Activated T-helper 17 cell treated with anti-CD3 and anti-CD28 coated beads, Interleukin-2, amount 50 U/mL, for 72 hours (primary cell): ENCODE measurements at regions not wholly inside any gene's neighbourhood (a gene's known extent, or its start where the extent isn't known, plus 50 kb on each side); places are given as distances from the start of the nearest gene placed in this dataset.

Source experiments
- ATAC-seq: fragments of 150-1000 bp; cut with Tn5 transposase; replicated peaks from 2 replicates; pipeline ENCODE4 v1.10.0; 2021; ENCODE audit warnings: mild to moderate bottlenecking, moderate library complexity
- H3K27ac Mint-ChIP-seq: one replicate; pipeline ENCODE4 v1.8.0; 2022; ENCODE audit warnings: mixed read lengths
- H3K27me3 Mint-ChIP-seq: one replicate; pipeline ENCODE4 v1.8.0; 2022; ENCODE audit warnings: mixed read lengths
- H3K36me3 Mint-ChIP-seq: one replicate; pipeline ENCODE4 v1.8.0; 2022; ENCODE audit warnings: low read depth, mild to moderate bottlenecking, mixed read lengths
- H3K4me1 Mint-ChIP-seq: one replicate; pipeline ENCODE4 v1.8.0; 2022; ENCODE audit warnings: mixed read lengths
- H3K4me3 Mint-ChIP-seq: one replicate; pipeline ENCODE4 v1.8.0; 2022; ENCODE audit warnings: mild to moderate bottlenecking, mixed read lengths
- H3K9me3 Mint-ChIP-seq: one replicate; pipeline ENCODE4 v1.8.0; 2022; ENCODE audit warnings: mixed read lengths

DNA sequence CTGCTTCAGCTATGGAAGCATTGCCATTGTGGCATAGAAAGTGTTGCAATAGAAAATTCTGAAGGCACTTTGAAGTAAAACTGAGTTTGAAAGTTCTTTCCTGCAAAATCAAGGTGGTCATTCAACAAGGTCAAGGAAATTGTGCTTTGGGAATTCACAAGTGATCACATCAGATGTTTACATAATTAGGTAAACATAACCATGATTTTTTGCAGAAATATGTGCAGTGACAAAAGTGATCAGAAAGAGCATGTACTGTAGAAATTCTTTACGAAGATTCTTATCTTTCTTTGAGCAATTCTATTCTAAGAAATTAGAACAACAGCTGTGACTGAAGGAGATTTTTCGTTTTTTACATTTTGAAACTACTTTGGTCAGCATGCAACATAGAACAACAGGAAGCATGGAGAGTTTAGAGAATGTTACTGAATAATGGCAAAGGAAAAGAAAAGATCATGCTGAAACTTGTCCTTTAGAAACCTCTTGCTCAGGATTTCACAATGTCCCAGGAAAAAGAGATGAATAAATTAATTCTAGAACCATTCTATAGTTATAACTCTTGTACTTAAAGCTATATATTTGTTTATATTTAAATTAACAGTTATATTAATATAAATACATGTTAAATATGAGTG lies 643.4 kb upstream of the ARPP21 start:
- Mint-ChIP-seq H3K9me3 (peaks cover 4% of the 10 kb centered on the region), H3K4me1 (no peaks in the 10 kb centered on the region), H3K4me3 (no peak overlapping the region), H3K36me3 (no peaks in the 10 kb centered on the region), H3K27me3 (no peaks in the 10 kb centered on the region), H3K27ac (no peak overlapping the region)
- ATAC-seq = no peak

DNA sequence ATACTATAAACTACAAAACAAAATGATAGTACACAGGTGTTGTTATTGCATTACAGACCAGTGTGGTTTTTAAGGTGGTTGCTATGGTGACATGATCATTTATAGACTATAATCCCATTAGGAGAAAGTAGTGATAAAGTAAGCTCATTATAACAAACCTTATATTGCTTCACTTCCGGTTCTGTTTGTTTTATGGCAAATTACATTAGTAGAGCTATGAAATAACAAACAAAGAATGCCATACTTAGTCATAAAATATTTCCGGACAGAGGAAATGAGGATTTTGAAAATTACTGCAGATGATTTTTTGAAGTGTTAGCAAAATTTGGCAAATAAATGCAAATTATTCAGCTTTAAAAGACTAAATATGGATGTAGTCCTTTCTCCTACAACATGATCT lies 640.4 kb upstream of the ARPP21 start:
- ATAC-seq = no peak
- H3K4me1 Mint-ChIP-seq = no peaks in the 10 kb centered on the region
- H3K9me3 Mint-ChIP-seq = peaks cover 5% of the 10 kb centered on the region
- H3K27ac Mint-ChIP-seq = no peak overlapping the region
- H3K36me3 Mint-ChIP-seq = no peaks in the 10 kb centered on the region
- H3K27me3 Mint-ChIP-seq = no peaks in the 10 kb centered on the region
- no peak overlapping the region for H3K4me3 Mint-ChIP-seq

DNA sequence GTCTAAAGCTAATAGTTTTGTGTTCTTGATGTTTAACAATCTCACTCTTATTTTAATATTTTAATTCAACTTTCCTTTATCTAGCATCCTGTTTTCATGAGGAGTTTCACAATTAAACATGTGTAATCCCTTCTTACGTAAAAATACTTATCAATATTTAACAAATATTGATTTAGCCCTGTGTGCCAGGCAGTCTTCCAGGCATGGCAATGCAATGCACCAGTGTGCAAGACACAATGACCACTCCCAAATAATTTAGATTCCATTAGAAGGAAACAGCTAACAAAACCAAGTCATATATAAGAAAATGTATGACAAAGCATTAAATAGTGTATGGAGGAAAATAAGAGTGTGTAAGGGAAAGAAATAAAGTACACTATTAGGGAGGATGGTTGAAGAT lies 627.1 kb upstream of the ARPP21 start:
- no peak for ATAC-seq
- peaks cover 5% of the 10 kb centered on the region for H3K9me3 Mint-ChIP-seq
- H3K27me3 Mint-ChIP-seq = no peaks in the 10 kb centered on the region
- no peak overlapping the region for H3K27ac Mint-ChIP-seq
- H3K4me1 Mint-ChIP-seq = no peaks in the 10 kb centered on the region
- H3K36me3 Mint-ChIP-seq = no peaks in the 10 kb centered on the region
- H3K4me3 Mint-ChIP-seq = no peak overlapping the region

DNA sequence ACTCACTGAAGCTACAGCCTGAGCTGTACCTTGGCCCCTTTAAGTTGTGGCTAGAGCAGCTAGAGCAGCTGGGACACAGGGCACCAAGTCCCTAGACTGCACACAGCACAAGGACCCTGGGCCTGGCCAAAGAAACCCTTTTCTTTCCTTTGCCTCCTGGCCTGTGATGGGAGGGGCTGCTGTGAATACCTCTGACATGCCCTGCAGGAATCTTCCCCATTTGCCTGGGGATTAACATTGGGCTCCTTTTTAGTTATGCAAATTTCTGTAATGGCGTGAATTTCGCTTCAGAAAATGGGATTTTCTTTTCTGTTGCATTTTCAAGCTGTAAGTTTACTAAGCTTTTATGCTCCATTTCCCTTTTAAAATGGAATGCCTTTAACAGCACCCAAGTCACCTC lies 611.2 kb upstream of the ARPP21 start:
- no peak overlapping the region for H3K4me3 Mint-ChIP-seq
- no peak for ATAC-seq
- peaks cover 27% of the 10 kb centered on the region for H3K9me3 Mint-ChIP-seq
- H3K27me3 Mint-ChIP-seq = no peaks in the 10 kb centered on the region
- H3K4me1 Mint-ChIP-seq = no peaks in the 10 kb centered on the region
- H3K27ac Mint-ChIP-seq = no peak overlapping the region
- no peaks in the 10 kb centered on the region for H3K36me3 Mint-ChIP-seq

DNA sequence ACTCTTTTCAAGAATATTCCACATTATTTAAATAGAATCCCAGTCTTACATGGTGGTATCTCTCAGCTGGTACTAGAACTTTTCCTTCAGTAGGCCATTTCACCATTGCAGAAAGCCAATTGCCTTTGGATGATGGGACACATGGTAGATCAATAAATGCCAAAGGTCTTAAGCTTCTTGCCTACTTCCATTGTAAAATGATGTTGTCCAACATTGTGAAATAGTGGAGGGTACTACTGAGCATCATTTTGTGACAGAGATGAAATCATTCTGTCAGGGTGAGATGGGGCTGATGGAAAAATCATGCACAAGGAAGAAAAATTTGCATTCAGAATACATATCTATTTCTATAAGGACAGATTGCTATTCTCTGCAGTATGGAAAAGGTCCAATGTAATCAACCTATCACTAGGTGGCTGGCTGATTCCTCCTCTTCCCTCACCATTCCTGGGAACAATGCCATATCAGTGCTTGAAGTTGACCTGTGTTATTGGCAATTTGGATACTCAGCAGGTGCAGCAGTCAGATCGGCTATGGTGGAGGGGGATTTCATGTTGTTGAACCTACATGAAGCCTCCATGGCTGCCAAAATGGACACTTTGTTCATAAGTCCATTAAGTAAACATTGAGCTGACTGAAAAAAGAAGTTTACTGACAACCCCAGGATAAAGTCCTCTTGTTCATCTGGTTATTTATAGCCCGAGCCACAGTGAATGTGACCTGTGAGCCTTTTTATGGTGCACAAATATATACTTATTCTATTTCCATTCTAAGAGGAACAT lies 596.9 kb upstream of the ARPP21 start:
- H3K9me3 Mint-ChIP-seq = peaks cover 5% of the 10 kb centered on the region
- H3K27me3 Mint-ChIP-seq = no peaks in the 10 kb centered on the region
- H3K4me3 Mint-ChIP-seq = no peak overlapping the region
- H3K36me3 Mint-ChIP-seq = no peaks in the 10 kb centered on the region
- no peaks in the 10 kb centered on the region for H3K4me1 Mint-ChIP-seq
- ATAC-seq = no peak
- no peak overlapping the region for H3K27ac Mint-ChIP-seq

DNA sequence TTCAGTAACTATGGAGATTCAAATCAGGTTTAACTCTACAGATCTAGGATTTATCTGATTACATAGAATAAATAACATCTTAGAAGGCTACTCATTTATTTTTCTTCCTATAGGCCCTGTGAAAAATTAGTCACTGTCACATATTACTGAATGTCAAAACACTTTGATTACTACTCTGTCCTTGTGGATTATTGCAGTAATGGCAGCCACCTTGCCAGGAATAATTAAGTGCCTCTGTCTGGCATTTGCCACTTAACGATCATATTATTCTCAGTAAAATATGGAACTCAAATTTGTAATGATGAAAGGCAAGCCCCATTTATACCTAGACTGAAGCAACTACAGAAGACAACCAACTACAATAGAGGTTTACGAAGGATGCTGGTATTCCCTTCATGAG lies 596.3 kb upstream of the ARPP21 start:
- no peak for ATAC-seq
- Mint-ChIP-seq H3K27ac (no peak overlapping the region), H3K4me1 (no peaks in the 10 kb centered on the region), H3K36me3 (no peaks in the 10 kb centered on the region), H3K9me3 (peaks cover 5% of the 10 kb centered on the region), H3K4me3 (no peak overlapping the region), H3K27me3 (no peaks in the 10 kb centered on the region)

DNA sequence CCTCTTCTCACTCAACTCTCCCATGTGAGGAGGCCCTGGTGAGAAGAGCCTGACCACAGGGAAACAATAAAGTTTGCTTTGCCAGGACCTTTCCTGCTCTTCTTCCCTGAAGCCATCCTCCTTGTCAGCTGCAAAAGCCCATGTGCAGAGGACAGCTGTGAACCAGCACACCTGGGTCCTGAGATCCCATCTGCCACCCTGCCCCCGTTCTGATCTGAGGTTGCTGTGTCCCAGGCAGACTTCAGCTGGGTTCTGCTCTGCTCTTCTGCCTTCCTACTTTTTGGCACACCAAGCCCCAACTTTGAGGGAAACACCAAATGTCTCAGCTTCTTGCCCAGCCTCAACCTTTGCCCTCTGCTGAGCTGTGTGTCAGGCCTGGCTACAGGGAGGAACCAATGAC lies 595.1 kb upstream of the ARPP21 start:
- ATAC-seq = no peak
- Mint-ChIP-seq H3K27me3 (no peaks in the 10 kb centered on the region), H3K4me3 (no peak overlapping the region), H3K27ac (no peak overlapping the region), H3K36me3 (no peaks in the 10 kb centered on the region), H3K9me3 (peaks cover 5% of the 10 kb centered on the region), H3K4me1 (no peaks in the 10 kb centered on the region)

DNA sequence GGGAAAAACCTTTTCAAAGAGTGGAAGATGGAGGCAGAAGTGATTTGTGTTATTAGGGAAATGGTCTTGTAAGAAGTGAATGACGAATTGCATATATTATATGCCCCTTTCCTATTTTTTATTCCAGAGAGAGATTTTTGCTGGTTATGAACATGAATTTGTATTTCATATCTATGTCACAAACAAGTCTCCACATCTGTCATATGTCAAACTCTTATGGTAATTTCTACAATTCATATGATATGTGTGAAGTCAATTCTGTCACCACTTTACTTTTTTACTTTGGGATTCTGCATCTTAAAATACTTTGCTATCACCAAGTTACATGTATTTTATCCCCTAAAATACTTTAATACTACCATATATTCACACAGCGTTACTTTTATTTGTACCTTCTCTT lies 594.2 kb upstream of the ARPP21 start:
- H3K9me3 Mint-ChIP-seq = peaks cover 5% of the 10 kb centered on the region
- no peaks in the 10 kb centered on the region for H3K27me3 Mint-ChIP-seq
- no peak overlapping the region for H3K27ac Mint-ChIP-seq
- ATAC-seq = no peak
- no peaks in the 10 kb centered on the region for H3K36me3 Mint-ChIP-seq
- no peak overlapping the region for H3K4me3 Mint-ChIP-seq
- no peaks in the 10 kb centered on the region for H3K4me1 Mint-ChIP-seq

DNA sequence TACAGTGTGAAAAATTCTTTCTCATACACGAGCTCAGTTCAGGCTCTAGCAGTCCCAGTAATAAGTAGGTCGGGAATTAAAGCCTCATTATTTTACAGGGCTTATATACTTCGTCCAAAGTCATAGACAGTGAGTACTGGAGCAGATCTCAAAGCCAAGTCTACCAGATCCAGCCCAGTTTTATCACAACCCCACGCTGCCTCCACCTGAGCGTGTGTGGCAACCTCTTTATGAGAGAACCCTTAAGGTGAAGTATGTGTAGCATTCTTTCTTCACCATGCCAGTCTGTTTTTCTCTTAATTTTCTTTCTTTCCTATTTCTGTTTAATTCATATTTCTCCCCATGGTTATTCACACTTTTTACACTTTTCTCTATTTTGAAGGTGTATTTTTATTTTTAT lies 574.6 kb upstream of the ARPP21 start:
- H3K9me3 Mint-ChIP-seq = peaks cover 13% of the 10 kb centered on the region
- no peaks in the 10 kb centered on the region for H3K36me3 Mint-ChIP-seq
- no peaks in the 10 kb centered on the region for H3K4me1 Mint-ChIP-seq
- no peaks in the 10 kb centered on the region for H3K27me3 Mint-ChIP-seq
- no peak for ATAC-seq
- H3K27ac Mint-ChIP-seq = no peak overlapping the region
- H3K4me3 Mint-ChIP-seq = no peak overlapping the region

DNA sequence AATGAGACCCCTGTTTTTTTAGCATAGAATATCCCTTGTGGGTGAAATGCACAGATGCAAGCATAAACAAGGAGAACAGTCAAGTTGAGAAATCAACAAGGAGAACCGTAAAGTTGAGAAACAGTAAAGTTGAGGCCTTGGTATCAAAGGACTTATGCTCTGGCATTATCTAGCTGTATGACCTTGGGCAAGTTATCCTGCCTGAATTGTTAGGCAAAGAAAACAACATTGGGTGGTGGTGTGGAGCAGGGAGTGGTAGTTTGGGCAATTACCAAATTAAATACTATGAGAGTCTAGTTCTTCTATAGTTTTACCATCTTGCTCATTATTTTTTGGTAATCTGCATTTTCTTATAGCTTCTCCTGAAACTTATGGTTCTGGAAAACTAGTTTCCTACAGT lies 573.4 kb upstream of the ARPP21 start:
- Mint-ChIP-seq H3K27ac (no peak overlapping the region), H3K4me1 (no peaks in the 10 kb centered on the region), H3K9me3 (peaks cover 17% of the 10 kb centered on the region), H3K4me3 (no peak overlapping the region), H3K27me3 (no peaks in the 10 kb centered on the region), H3K36me3 (no peaks in the 10 kb centered on the region)
- ATAC-seq = no peak

DNA sequence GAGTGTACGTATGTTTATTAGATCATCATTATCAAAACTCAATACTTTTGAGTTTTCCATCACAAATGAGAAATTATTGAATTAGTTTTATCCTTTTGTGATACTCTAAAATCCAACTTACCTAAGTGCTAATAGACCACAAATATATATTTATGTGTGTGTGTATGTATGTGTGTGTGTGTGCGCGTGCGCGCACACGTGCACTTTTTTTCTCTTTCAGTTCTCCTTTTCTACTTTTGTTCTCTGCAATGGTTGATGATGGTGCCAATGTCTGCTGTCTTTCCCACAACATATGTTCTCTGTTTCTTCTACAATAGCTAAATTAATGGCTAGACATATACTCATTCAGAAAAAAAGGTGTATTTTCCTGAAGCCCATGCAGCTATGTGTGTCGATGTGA lies 571.6 kb upstream of the ARPP21 start:
- H3K27ac Mint-ChIP-seq = no peak overlapping the region
- no peak overlapping the region for H3K4me3 Mint-ChIP-seq
- peaks cover 17% of the 10 kb centered on the region for H3K9me3 Mint-ChIP-seq
- ATAC-seq = no peak
- no peaks in the 10 kb centered on the region for H3K27me3 Mint-ChIP-seq
- no peaks in the 10 kb centered on the region for H3K4me1 Mint-ChIP-seq
- no peaks in the 10 kb centered on the region for H3K36me3 Mint-ChIP-seq

DNA sequence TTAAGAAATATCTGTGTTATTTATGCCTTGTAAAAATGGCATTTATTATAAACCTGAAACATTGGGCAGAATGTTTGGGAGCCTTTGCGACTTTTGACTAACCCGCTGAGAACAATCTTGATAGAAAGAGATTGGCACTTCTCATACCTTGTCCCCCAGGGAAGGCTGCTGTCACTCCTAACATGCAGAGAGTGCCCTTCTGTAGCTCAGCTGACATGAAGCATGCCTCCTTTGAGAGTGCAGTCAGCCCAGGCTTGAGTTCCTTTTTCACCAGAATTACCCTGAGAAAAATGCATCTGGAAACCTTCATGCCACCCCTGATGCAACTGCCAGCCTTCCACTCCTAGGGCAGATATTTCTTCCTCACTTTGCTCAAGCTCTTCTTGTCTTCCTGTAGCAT lies 569.2 kb upstream of the ARPP21 start:
- Mint-ChIP-seq H3K27ac (no peak overlapping the region), H3K4me3 (no peak overlapping the region), H3K9me3 (peaks cover 17% of the 10 kb centered on the region), H3K27me3 (no peaks in the 10 kb centered on the region), H3K36me3 (no peaks in the 10 kb centered on the region), H3K4me1 (no peaks in the 10 kb centered on the region)
- no peak for ATAC-seq

DNA sequence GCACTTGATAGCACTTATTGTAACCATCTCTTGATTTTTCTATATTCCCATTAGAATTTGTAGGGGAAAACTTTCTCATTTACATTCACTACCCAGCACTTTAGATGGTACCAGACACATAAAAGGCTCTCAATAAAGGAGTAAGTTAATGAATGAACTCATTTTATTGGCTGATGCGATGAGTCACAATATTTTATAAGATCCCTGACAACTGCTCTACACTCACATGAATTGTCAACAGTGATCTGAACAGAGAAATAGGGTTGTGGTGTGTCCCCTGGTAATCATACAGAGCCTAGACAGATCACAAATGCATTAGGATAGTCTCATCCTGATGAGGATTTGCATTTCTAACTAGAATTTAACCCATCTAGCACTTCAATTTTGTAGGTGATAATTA lies 567.6 kb upstream of the ARPP21 start:
- no peaks in the 10 kb centered on the region for H3K27me3 Mint-ChIP-seq

DNA sequence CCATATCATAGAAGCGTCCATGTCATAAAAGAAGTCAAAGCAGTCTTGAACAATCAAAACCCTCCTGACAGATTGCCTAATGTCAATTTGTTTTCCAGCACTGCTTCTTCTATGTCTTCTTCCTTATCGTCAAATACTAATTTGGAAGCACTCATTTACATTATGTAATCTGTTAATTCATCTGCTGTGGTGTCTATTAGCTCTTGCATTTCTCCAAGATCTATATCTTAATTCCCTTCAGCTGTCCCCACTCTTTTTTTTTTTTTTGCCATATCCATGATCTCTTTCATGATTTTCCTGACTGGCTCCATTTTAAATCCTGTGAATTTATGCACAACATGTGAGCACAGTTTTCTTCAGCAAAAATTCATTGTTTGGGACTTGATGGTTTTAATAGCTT lies 560.5 kb upstream of the ARPP21 start:
- Mint-ChIP-seq H3K4me3 (no peak overlapping the region), H3K4me1 (no peaks in the 10 kb centered on the region), H3K9me3 (peaks cover 4% of the 10 kb centered on the region), H3K27me3 (no peaks in the 10 kb centered on the region), H3K27ac (no peak overlapping the region), H3K36me3 (no peaks in the 10 kb centered on the region)
- no peak for ATAC-seq

More for the DNA sequence above, 567.6 kb upstream of the ARPP21 start:
- Mint-ChIP-seq H3K4me3 (no peak overlapping the region), H3K4me1 (no peaks in the 10 kb centered on the region), H3K36me3 (no peaks in the 10 kb centered on the region), H3K27ac (no peak overlapping the region), H3K9me3 (peaks cover 13% of the 10 kb centered on the region)
- ATAC-seq = no peak

DNA sequence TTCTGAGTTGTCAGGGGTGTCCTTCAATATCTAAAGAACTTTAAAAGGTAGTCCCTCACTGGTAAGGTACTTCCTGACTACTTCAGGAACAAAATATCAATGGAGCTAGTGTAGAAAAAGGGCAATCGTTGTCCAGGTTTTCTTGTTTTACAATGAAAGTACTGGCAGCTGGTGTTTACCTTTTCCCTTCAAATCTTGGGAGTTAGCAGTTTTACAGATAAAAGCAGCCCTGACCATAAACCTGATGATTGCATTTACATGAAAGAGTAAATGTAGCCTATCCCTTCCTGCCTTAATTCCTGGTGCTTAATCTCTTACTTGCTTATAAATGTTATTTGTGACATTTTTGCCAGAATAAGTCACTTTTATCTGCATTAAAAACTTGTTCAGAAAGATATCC lies 559.9 kb upstream of the ARPP21 start:
- peaks cover 8% of the 10 kb centered on the region for H3K9me3 Mint-ChIP-seq
- H3K4me3 Mint-ChIP-seq = no peak overlapping the region
- H3K4me1 Mint-ChIP-seq = no peaks in the 10 kb centered on the region
- H3K36me3 Mint-ChIP-seq = no peaks in the 10 kb centered on the region
- H3K27ac Mint-ChIP-seq = no peak overlapping the region
- H3K27me3 Mint-ChIP-seq = no peaks in the 10 kb centered on the region
- no peak for ATAC-seq
